Stimulated activated naive CD8-positive, alpha-beta T cell treated with anti-CD3 and anti-CD28 coated beads, Interleukin-15, Interleukin-2, amounts not matched to agents 100 ng/mL and 50 ng/mL, for 24 hours (primary cell): ENCODE measurements at regions not wholly inside any gene's neighbourhood (a gene's known extent, or its start where the extent isn't known, plus 50 kb on each side); places are given as distances from the start of the nearest gene placed in this dataset.
A peak's percentile ranks its signal among the peaks of the same experiment; 100 is the strongest.

Source experiments
- H3K27ac Mint-ChIP-seq: one replicate; pipeline ENCODE4 v1.8.0; 2021; ENCODE audit warnings: mild to moderate bottlenecking, mixed read lengths
- H3K27me3 Mint-ChIP-seq: one replicate; pipeline ENCODE4 v1.8.0; 2021; ENCODE audit warnings: mixed read lengths
- H3K36me3 Mint-ChIP-seq: one replicate; pipeline ENCODE4 v1.8.0; 2021; ENCODE audit warnings: low read depth, mixed read lengths
- H3K4me1 Mint-ChIP-seq: one replicate; pipeline ENCODE4 v1.8.0; 2021; ENCODE audit warnings: low read depth, mixed read lengths
- H3K4me3 Mint-ChIP-seq: one replicate; pipeline ENCODE4 v1.8.0; 2021; ENCODE audit warnings: mild to moderate bottlenecking, mixed read lengths
- H3K9me3 Mint-ChIP-seq: one replicate; pipeline ENCODE4 v1.8.0; 2021; ENCODE audit warnings: mixed read lengths

- Mint-ChIP-seq H3K4me1 (no peaks in the 10 kb centered on the region), H3K4me3 (no peak overlapping the region), H3K27me3 (peaks cover 6% of the 10 kb centered on the region), H3K36me3 (no peaks in the 10 kb centered on the region), H3K27ac (no peak overlapping the region), H3K9me3 (no peaks in the 10 kb centered on the region)
Measured at GRCh38 chr2:41944220-41944880, 103.5 kb upstream of the PKDCC start.

- no peaks in the 10 kb centered on the region for H3K36me3 Mint-ChIP-seq
- no peaks in the 10 kb centered on the region for H3K4me1 Mint-ChIP-seq
- H3K9me3 Mint-ChIP-seq: no peaks in the 10 kb centered on the region
- H3K4me3 Mint-ChIP-seq: no peak overlapping the region
- H3K27me3 Mint-ChIP-seq: peaks cover 3% of the 10 kb centered on the region
- no peak overlapping the region for H3K27ac Mint-ChIP-seq
Measured at GRCh38 chr2:41947701-41948396, 100.0 kb upstream of the PKDCC start.

- peaks cover 3% of the 10 kb centered on the region for H3K27me3 Mint-ChIP-seq
- H3K4me3 Mint-ChIP-seq: no peak overlapping the region
- no peaks in the 10 kb centered on the region for H3K36me3 Mint-ChIP-seq
- no peak overlapping the region for H3K27ac Mint-ChIP-seq
- no peaks in the 10 kb centered on the region for H3K9me3 Mint-ChIP-seq
- peaks cover under 1% of the 10 kb centered on the region for H3K4me1 Mint-ChIP-seq
Measured at GRCh38 chr2:41948397-41948763, 99.4 kb upstream of the PKDCC start.

GRCh38 chr2:41949091-41949882 lies 98.5 kb upstream of the PKDCC start:
- H3K36me3 Mint-ChIP-seq: no peaks in the 10 kb centered on the region
- H3K4me1 Mint-ChIP-seq: peaks cover 4% of the 10 kb centered on the region

GRCh38 chr2:41949883-41950665 lies 97.7 kb upstream of the PKDCC start:
- Mint-ChIP-seq H3K9me3 (no peaks in the 10 kb centered on the region), H3K4me3 (no peak overlapping the region), H3K4me1 (peaks cover 4% of the 10 kb centered on the region), H3K27me3 (peaks cover 3% of the 10 kb centered on the region), H3K27ac (no peak overlapping the region), H3K36me3 (no peaks in the 10 kb centered on the region)

More at GRCh38 chr2:41949091-41949882, 98.5 kb upstream of the PKDCC start:
- Mint-ChIP-seq H3K4me3 (no peak overlapping the region), H3K9me3 (no peaks in the 10 kb centered on the region), H3K27ac (no peak overlapping the region), H3K27me3 (peaks cover 3% of the 10 kb centered on the region)

- Mint-ChIP-seq H3K36me3 (no peaks in the 10 kb centered on the region), H3K9me3 (no peaks in the 10 kb centered on the region), H3K4me3 (no peak overlapping the region), H3K27ac (no peak overlapping the region), H3K27me3 (peaks cover 3% of the 10 kb centered on the region), H3K4me1 (peaks cover 6% of the 10 kb centered on the region)
Measured at GRCh38 chr2:41950666-41950960, 97.2 kb upstream of the PKDCC start.

GRCh38 chr2:41954304-41955291 lies 93.2 kb upstream of the PKDCC start:
- Mint-ChIP-seq H3K27me3 (peaks cover 4% of the 10 kb centered on the region), H3K27ac (peak overlapping the region; percentile 27), H3K4me3 (no peak overlapping the region), H3K9me3 (no peaks in the 10 kb centered on the region), H3K4me1 (peaks cover 7% of the 10 kb centered on the region), H3K36me3 (no peaks in the 10 kb centered on the region)

GRCh38 chr2:41955316-41956043 lies 92.3 kb upstream of the PKDCC start:
- H3K27ac Mint-ChIP-seq: peak overlapping the region; percentile 27
- peaks cover 7% of the 10 kb centered on the region for H3K4me1 Mint-ChIP-seq
- no peak overlapping the region for H3K4me3 Mint-ChIP-seq
- H3K9me3 Mint-ChIP-seq: no peaks in the 10 kb centered on the region
- H3K36me3 Mint-ChIP-seq: no peaks in the 10 kb centered on the region
- H3K27me3 Mint-ChIP-seq: peaks cover 7% of the 10 kb centered on the region

GRCh38 chr2:41957431-41957830 lies 90.4 kb upstream of the PKDCC start:
- H3K27ac Mint-ChIP-seq: no peak overlapping the region
- no peaks in the 10 kb centered on the region for H3K36me3 Mint-ChIP-seq
- H3K4me1 Mint-ChIP-seq: peaks cover 7% of the 10 kb centered on the region
- peaks cover 7% of the 10 kb centered on the region for H3K27me3 Mint-ChIP-seq
- H3K4me3 Mint-ChIP-seq: no peak overlapping the region
- no peaks in the 10 kb centered on the region for H3K9me3 Mint-ChIP-seq

- no peaks in the 10 kb centered on the region for H3K36me3 Mint-ChIP-seq
- H3K27ac Mint-ChIP-seq: no peak overlapping the region
- H3K4me3 Mint-ChIP-seq: no peak overlapping the region
- H3K27me3 Mint-ChIP-seq: peaks cover 7% of the 10 kb centered on the region
- no peaks in the 10 kb centered on the region for H3K9me3 Mint-ChIP-seq
- peaks cover 7% of the 10 kb centered on the region for H3K4me1 Mint-ChIP-seq
Measured at GRCh38 chr2:41958251-41958650, 89.6 kb upstream of the PKDCC start.

GRCh38 chr2:41958775-41959174 lies 89.0 kb upstream of the PKDCC start:
- Mint-ChIP-seq H3K27ac (no peak overlapping the region), H3K36me3 (no peaks in the 10 kb centered on the region), H3K4me3 (no peak overlapping the region), H3K4me1 (peaks cover 3% of the 10 kb centered on the region), H3K27me3 (peaks cover 7% of the 10 kb centered on the region), H3K9me3 (no peaks in the 10 kb centered on the region)

GRCh38 chr2:41959760-41960159 lies 88.1 kb upstream of the PKDCC start:
- peaks cover 3% of the 10 kb centered on the region for H3K4me1 Mint-ChIP-seq
- H3K9me3 Mint-ChIP-seq: no peaks in the 10 kb centered on the region
- H3K27me3 Mint-ChIP-seq: peaks cover 7% of the 10 kb centered on the region
- H3K27ac Mint-ChIP-seq: no peak overlapping the region
- H3K36me3 Mint-ChIP-seq: no peaks in the 10 kb centered on the region
- H3K4me3 Mint-ChIP-seq: no peak overlapping the region

- H3K27ac Mint-ChIP-seq: no peak overlapping the region
- peaks cover 7% of the 10 kb centered on the region for H3K27me3 Mint-ChIP-seq
- no peaks in the 10 kb centered on the region for H3K9me3 Mint-ChIP-seq
- peaks cover 6% of the 10 kb centered on the region for H3K4me1 Mint-ChIP-seq
- H3K4me3 Mint-ChIP-seq: no peak overlapping the region
- no peaks in the 10 kb centered on the region for H3K36me3 Mint-ChIP-seq
Measured at GRCh38 chr2:41962922-41963622, 84.7 kb upstream of the PKDCC start.
